ENCODE measurements at regions not wholly inside any gene's neighbourhood (a gene's known extent, or its start where the extent isn't known, plus 50 kb on each side); places are given as distances from the start of the nearest gene placed in this dataset.
A peak's percentile ranks its signal among the peaks of the same experiment; 100 is the strongest.

GRCh38 chr2:42967959-42968674 is 175.7 kb upstream of the HAAO start:
- no peak overlapping the region for H3K4me3 ChIP-seq
- WGBS, 2 donors, result 89 to 96% methylated on average over 15 of the region's 15 CpGs
- no peaks in the 10 kb centered on the region for H3K9me3 ChIP-seq
- no peak for FAIRE-seq
- H3K27me3 ChIP-seq, result no peaks in the 10 kb centered on the region
- no peak for TF ChIP-seq CTCF (IDR thresholded peaks at IDR 0.05)
- no peak for DNase-seq
- H3K4me1 ChIP-seq, result no peaks in the 10 kb centered on the region
- ATAC-seq, result peak in 3 of 4 donors; percentile 37 to 52 (median 39)
- H3K36me3 ChIP-seq, result no peaks in the 10 kb centered on the region
- intact Hi-C loops (cut with DNase I), result no loop called here
- no peak overlapping the region for H3K27ac ChIP-seq

GRCh38 chr2:42965910-42966309 is 173.5 kb upstream of the HAAO start:
- Histone ChIP-seq H3K9me3 (no peaks in the 10 kb centered on the region), H3K27ac (no peak overlapping the region), H3K36me3 (no peaks in the 10 kb centered on the region), H3K4me3 (no peak overlapping the region), H3K27me3 (no peaks in the 10 kb centered on the region), H3K4me1 (no peaks in the 10 kb centered on the region)
- intact Hi-C loops (cut with DNase I), result no loop called here
- WGBS, 2 donors, result 81 to 85% methylated on average over 5 of the region's 5 CpGs
- no peak for TF ChIP-seq CTCF (IDR thresholded peaks at IDR 0.05)
- DNase-seq, result no peak
- no peak for ATAC-seq
- no peak for FAIRE-seq

- WGBS, 2 donors, result 88 to 89% methylated on average over 4 of the region's 4 CpGs
- FAIRE-seq (no peak), ATAC-seq (no peak), DNase-seq (no peak)
- Histone ChIP-seq H3K27ac (peak overlapping the region in 1 of 4 donors; percentile 48), H3K4me1 (peaks cover 0 to 5% (median 0%) of the 10 kb centered on the region in 3 donors), H3K9me3 (no peaks in the 10 kb centered on the region), H3K36me3 (no peaks in the 10 kb centered on the region), H3K27me3 (no peaks in the 10 kb centered on the region), H3K4me3 (no peak overlapping the region)
- intact Hi-C loops (cut with DNase I), result no loop called here
- no peak for TF ChIP-seq CTCF (IDR thresholded peaks at IDR 0.05)
Observed at GRCh38 chr2:42965196-42965595, 172.8 kb upstream of the HAAO start.

GRCh38 chr2:42964439-42965083 is 172.2 kb upstream of the HAAO start:
- TF ChIP-seq CTCF (IDR thresholded peaks at IDR 0.05), result no peak
- H3K9me3 ChIP-seq, result no peaks in the 10 kb centered on the region
- 75 to 76% methylated on average over 6 of the region's 6 CpGs for WGBS, 2 donors

More at GRCh38 chr2:42964439-42965083, 172.2 kb upstream of the HAAO start:
- Histone ChIP-seq H3K4me1 (peaks cover 0 to 6% (median 0%) of the 10 kb centered on the region in 3 donors), H3K4me3 (no peak overlapping the region), H3K36me3 (no peaks in the 10 kb centered on the region), H3K27ac (peak overlapping the region in 1 of 4 donors; percentile 48), H3K27me3 (no peaks in the 10 kb centered on the region)
- ATAC-seq (peak in 3 of 4 donors; percentile 33 to 66 (median 36)), DNase-seq (peak in 3 of 6 donors; percentile 36 to 44 (median 44)), FAIRE-seq (no peak)
- intact Hi-C loops (cut with DNase I), result no loop called here

Data from pancreas (tissue), 10 donors.